K562 (cell line): ENCODE measurements at regions not wholly inside any gene's neighbourhood (a gene's known extent, or its start where the extent isn't known, plus 50 kb on each side); places are given as distances from the start of the nearest gene placed in this dataset.

ENCODE experiments used
- AFF4 ChIP-seq: sonication (generic); formaldehyde crosslinking; IDR thresholded peaks from 2 replicates; pipeline ENCODE4 v1.8.0; 2023; ENCODE audit warnings: mild to moderate bottlenecking, missing genetic modification reagents
- BHLHE40 ChIP-seq: IDR thresholded peaks from 2 replicates; pipeline ENCODE4 v1.6.1; 2011; ENCODE audit warnings: low read length, improper control_type of control experiment
- JUN ChIP-seq, 2 experiments: sonication (generic) in 1 of 2; formaldehyde crosslinking in 1 of 2; IDR thresholded peaks; 2 replicates each; pipeline versions ENCODE4 v1.6.1 to v1.8.0; 2012 to 2022; ENCODE audit warnings: borderline replicate concordance in 2 of 2, mild to moderate bottlenecking in 2 of 2, improper control_type of control experiment in 1 of 2, low read depth in 1 of 2, low read length in 1 of 2, missing genetic modification reagents in 1 of 2
- JUND ChIP-seq, 2 experiments: IDR thresholded peaks; 2 replicates in 1 of 2; 3 replicates in 1 of 2; pipeline ENCODE4 v1.6.1; 2011; ENCODE audit warnings: borderline replicate concordance in 2 of 2, low read depth in 2 of 2, low read length in 2 of 2, improper control_type of control experiment in 1 of 2, missing biosample characterization in 1 of 2, missing genetic modification characterization in 1 of 2, missing genetic modification reagents in 1 of 2
- NR2F6 ChIP-seq: fragments of 450-650 bp; formaldehyde crosslinking; IDR thresholded peaks from 2 replicates; pipeline ENCODE4 v1.4.0; 2020; ENCODE audit warnings: mild to moderate bottlenecking
- TBL1XR1 ChIP-seq, 2 experiments: IDR thresholded peaks; 2 replicates each; pipeline ENCODE4 v1.6.1; 2012; ENCODE audit warnings: improper control_type of control experiment in 2 of 2, low read length in 2 of 2, mild to moderate bottlenecking in 1 of 2
- ZBED1 ChIP-seq: IDR thresholded peaks from 2 replicates; pipeline ENCODE4 v1.6.1; 2014
- ZZZ3 ChIP-seq: fragments of 450-650 bp; IDR thresholded peaks from 2 replicates; pipeline ENCODE4 v1.6.1; 2016; ENCODE audit warnings: antibody characterized with exemption, mild to moderate bottlenecking, moderate library complexity
- TF ChIP-seq, protein P1 (sequence below): sonication (generic); formaldehyde crosslinking; IDR thresholded peaks from 2 replicates; pipeline ENCODE4 v1.5.0; 2020; ENCODE audit warnings: missing genetic modification reagents

- TF ChIP-seq JUN (IDR thresholded peaks at IDR 0.05; ENCODE audit: borderline replicate concordance, low read depth, low read length), result no peak
- no peak for TF ChIP-seq JUN (CRISPR knock-in tag; IDR thresholded peaks at IDR 0.05; ENCODE audit: borderline replicate concordance)
- no peak for TF ChIP-seq TBL1XR1 (IDR thresholded peaks at IDR 0.05; ENCODE audit: low read length in 2 of 2)
- TF ChIP-seq NR2F6 (CRISPR knock-in tag), result no peak
- TF ChIP-seq AFF4 (CRISPR knock-in tag), result no peak
- no peak for TF ChIP-seq JUND (IDR thresholded peaks at IDR 0.05; ENCODE audit: borderline replicate concordance, low read depth, low read length)
- no peak for TF ChIP-seq JUND (tag; IDR thresholded peaks at IDR 0.05; ENCODE audit: borderline replicate concordance, low read depth, low read length)
- TF ChIP-seq ZBED1, result no peak
- TF ChIP-seq, protein P1, sequence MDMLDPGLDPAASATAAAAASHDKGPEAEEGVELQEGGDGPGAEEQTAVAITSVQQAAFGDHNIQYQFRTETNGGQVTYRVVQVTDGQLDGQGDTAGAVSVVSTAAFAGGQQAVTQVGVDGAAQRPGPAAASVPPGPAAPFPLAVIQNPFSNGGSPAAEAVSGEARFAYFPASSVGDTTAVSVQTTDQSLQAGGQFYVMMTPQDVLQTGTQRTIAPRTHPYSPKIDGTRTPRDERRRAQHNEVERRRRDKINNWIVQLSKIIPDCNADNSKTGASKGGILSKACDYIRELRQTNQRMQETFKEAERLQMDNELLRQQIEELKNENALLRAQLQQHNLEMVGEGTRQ (CRISPR knock-in tag), result no peak
- no peak for TF ChIP-seq BHLHE40
- no peak for TF ChIP-seq ZZZ3
Measured at GRCh38 chr9:1870915-1871314, 144.2 kb upstream of the SMARCA2 start.
